Esophagus muscularis mucosa (tissue), 4 donors: ENCODE measurements at regions not wholly inside any gene's neighbourhood (a gene's known extent, or its start where the extent isn't known, plus 50 kb on each side); places are given as distances from the start of the nearest gene placed in this dataset.

Experiments used
- DNase-seq: peaks from one replicate; pipeline ENCODE4 v3.0.0-alpha.2; 2017; ENCODE audit errors: extremely low spot score
- H3K27ac ChIP-seq, 4 donors: fragments of 200-600 bp; sonication (generic); replicated peaks in 1 of 4; 1 replicate in 3 of 4; 2 replicates in 1 of 4; pipeline ENCODE4 v1.5.1; 2016 to 2019; ENCODE audit warnings: mild to moderate bottlenecking in 1 of 4
- H3K27me3 ChIP-seq, 4 donors: fragments of 200-600 bp; sonication (generic); one replicate each; pipeline versions ENCODE4 v1.5.1 to v1.6.0; 2016 to 2019
- H3K36me3 ChIP-seq, 4 donors: fragments of 200-600 bp; sonication (generic); one replicate each; pipeline ENCODE4 v1.5.1; 2016 to 2019
- H3K4me1 ChIP-seq, 4 donors: fragments of 200-600 bp; sonication (generic); one replicate each; pipeline ENCODE4 v1.5.1; 2016 to 2019
- H3K4me3 ChIP-seq, 4 donors: fragments of 200-600 bp; sonication (generic); 1 replicate in 2 of 4; 2 replicates in 2 of 4; pipeline ENCODE4 v1.5.1; 2016 to 2019; ENCODE audit warnings: mild to moderate bottlenecking in 4 of 4, moderate library complexity in 1 of 4
- H3K9me3 ChIP-seq, 4 donors: fragments of 200-600 bp; sonication (generic); 1 replicate in 3 of 4; 2 replicates in 1 of 4; pipeline ENCODE4 v1.5.1; 2016 to 2019
- EP300 ChIP-seq: sonication (generic); formaldehyde crosslinking; IDR thresholded peaks from one replicate; pipeline ENCODE4 v1.6.1; 2017; ENCODE audit warnings: antibody characterized with exemption
- POLR2A ChIP-seq: fragments of 450-650 bp; IDR thresholded peaks from one replicate; pipeline ENCODE4 v1.6.1; 2017; ENCODE audit warnings: antibody characterized with exemption, moderate library complexity, mild to moderate bottlenecking, low read depth
- POLR2AphosphoS5 ChIP-seq, 2 donors: sonication (generic); formaldehyde crosslinking; IDR thresholded peaks; one replicate each; pipeline ENCODE4 v1.6.1; 2017; ENCODE audit warnings: antibody characterized with exemption in 2 of 2
- WGBS: methylation state at CpG from one replicate; pipeline ENCODE4 v1.1.5; 2018; 5-methylcytosine and 5-hydroxymethylcytosine counted together
- intact Hi-C: fragments of 100-400 bp; cut with DNase I; formaldehyde crosslinking; loops from one replicate; pipeline ENCODE4 v1.15.1; 2023
- TF ChIP-seq, protein P1 (sequence below), 3 experiments: fragments of 200-600 bp in 2 of 3; fragments of 450-650 bp in 1 of 3; sonication (generic) in 2 of 3; IDR thresholded peaks; one replicate each; pipeline ENCODE4 v1.5.1; 2017 to 2019; ENCODE audit warnings: antibody characterized with exemption in 3 of 3, mild to moderate bottlenecking in 2 of 3, moderate library complexity in 1 of 3

DNA sequence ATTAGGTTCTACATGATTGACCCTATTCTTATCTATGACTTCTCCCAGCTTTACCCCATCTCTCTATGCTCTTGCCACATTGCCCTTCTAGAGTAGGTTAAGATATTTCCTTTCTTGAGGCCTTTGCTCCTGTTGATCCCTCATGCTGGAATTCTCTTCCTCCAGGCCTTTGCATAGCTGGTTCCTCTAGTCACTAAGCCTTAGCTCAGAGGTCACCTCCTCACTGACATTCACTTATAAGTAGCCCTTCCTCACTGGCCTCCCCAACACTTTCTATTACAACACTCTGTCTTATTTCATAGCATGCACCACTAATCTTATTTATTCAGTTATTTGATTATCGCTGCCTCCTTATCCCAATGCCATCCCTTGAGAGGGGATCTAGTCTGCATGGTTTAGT lies 228.4 kb upstream of the COL8A1 start:
- intact Hi-C loops: no loop called here
- Histone ChIP-seq H3K4me3 (no peak overlapping the region), H3K36me3 (no peaks in the 10 kb centered on the region)

DNA sequence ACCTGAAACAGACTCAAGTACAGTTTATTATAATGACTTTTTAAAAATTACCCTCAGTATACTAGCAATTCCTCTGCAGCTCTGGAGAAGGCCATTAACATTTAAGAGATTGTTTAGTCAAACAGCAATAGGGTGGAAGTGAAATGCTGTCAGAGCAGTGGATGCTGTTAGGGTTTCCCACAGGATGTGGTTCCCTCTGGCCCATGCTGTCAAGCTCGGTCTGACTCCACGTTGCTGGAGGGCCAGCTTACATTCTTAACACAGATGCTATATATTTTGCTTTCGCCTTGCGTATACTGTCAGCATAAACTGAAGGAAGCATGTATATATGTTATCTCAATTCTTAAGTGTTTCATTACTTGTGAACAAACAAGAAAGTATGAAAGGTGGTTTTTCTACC lies 231.1 kb upstream of the COL8A1 start:
- H3K9me3 ChIP-seq: no peaks in the 10 kb centered on the region
- H3K36me3 ChIP-seq: no peaks in the 10 kb centered on the region
- no peaks in the 10 kb centered on the region for H3K27me3 ChIP-seq
- TF ChIP-seq, protein P1, sequence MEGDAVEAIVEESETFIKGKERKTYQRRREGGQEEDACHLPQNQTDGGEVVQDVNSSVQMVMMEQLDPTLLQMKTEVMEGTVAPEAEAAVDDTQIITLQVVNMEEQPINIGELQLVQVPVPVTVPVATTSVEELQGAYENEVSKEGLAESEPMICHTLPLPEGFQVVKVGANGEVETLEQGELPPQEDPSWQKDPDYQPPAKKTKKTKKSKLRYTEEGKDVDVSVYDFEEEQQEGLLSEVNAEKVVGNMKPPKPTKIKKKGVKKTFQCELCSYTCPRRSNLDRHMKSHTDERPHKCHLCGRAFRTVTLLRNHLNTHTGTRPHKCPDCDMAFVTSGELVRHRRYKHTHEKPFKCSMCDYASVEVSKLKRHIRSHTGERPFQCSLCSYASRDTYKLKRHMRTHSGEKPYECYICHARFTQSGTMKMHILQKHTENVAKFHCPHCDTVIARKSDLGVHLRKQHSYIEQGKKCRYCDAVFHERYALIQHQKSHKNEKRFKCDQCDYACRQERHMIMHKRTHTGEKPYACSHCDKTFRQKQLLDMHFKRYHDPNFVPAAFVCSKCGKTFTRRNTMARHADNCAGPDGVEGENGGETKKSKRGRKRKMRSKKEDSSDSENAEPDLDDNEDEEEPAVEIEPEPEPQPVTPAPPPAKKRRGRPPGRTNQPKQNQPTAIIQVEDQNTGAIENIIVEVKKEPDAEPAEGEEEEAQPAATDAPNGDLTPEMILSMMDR (IDR thresholded peaks at IDR 0.05): no peak
- TF ChIP-seq EP300 (no peak), POLR2A (no peak), POLR2AphosphoS5 (IDR thresholded peaks at IDR 0.05) (no peak)
- no peak overlapping the region for H3K4me3 ChIP-seq
- no peak overlapping the region for H3K27ac ChIP-seq
- intact Hi-C loops: no loop called here
- no peaks in the 10 kb centered on the region for H3K4me1 ChIP-seq
- DNase-seq: no peak
- WGBS: 66% methylated on average over 4 of the region's 4 CpGs

More for the DNA sequence above, 228.4 kb upstream of the COL8A1 start:
- Histone ChIP-seq H3K4me1 (no peaks in the 10 kb centered on the region), H3K9me3 (no peaks in the 10 kb centered on the region), H3K27me3 (no peaks in the 10 kb centered on the region), H3K27ac (no peak overlapping the region)
- TF ChIP-seq POLR2AphosphoS5 (IDR thresholded peaks at IDR 0.05): no peak
- TF ChIP-seq POLR2A: no peak
- WGBS: 86% methylated on average over 1 of the region's 1 CpG
- DNase-seq: no peak

DNA sequence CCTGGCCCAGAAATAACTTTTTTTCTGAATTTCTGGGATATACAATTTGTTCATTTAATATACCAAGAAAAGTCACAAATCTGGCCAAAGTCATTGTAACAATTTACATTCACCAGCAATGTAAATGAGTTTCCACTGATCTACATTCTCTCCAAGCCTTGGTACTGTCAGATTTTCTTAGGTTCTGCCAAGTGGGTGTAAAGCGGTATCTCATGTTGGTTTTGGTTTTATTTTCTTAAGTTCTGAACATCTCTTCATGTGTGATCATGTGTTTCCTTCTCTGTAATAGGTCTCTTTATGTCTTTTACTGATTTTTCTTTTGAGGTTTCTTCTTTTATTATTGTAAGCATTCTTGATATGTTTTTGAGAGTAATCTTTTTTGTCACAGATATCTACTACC lies 235.6 kb upstream of the COL8A1 start:
- intact Hi-C loops: no loop called here
- Histone ChIP-seq H3K4me1 (no peaks in the 10 kb centered on the region), H3K4me3 (no peak overlapping the region), H3K36me3 (no peaks in the 10 kb centered on the region), H3K9me3 (peaks cover 0 to 14% (median 5%) of the 10 kb centered on the region in 4 donors), H3K27ac (no peak overlapping the region), H3K27me3 (no peaks in the 10 kb centered on the region)
- 94% methylated on average over 1 of the region's 1 CpG for WGBS
- TF ChIP-seq EP300 (no peak), POLR2A (no peak), POLR2AphosphoS5 (IDR thresholded peaks at IDR 0.05) (no peak)
- TF ChIP-seq, protein P1 (IDR thresholded peaks at IDR 0.05): no peak
- DNase-seq: no peak

DNA sequence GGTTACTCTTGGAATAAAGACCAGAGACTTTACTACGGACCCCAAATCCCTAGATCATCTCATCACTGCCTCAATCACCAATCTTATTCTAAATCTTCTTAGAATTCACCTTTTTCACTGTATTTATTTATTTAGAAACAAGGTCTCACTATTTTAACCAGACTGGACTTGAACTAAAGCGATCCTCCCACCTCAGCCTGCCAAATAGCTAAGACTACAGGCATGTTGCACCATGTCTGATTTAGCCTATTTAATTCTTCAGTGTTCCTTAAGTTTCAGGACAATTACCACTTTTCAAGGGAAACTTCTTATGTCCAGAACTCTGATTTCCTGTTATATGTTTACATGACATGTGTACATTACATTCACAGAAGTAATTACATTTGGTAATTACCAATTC lies 238.0 kb upstream of the COL8A1 start:
- Histone ChIP-seq H3K27me3 (no peaks in the 10 kb centered on the region), H3K27ac (no peak overlapping the region), H3K36me3 (no peaks in the 10 kb centered on the region), H3K4me3 (no peak overlapping the region), H3K4me1 (peaks cover 0 to 4% (median under 1%) of the 10 kb centered on the region in 4 donors), H3K9me3 (peaks cover 0 to 14% (median 5%) of the 10 kb centered on the region in 4 donors)
- no peak for DNase-seq
- WGBS: 83% methylated on average over 2 of the region's 2 CpGs
- intact Hi-C loops: no loop called here
- TF ChIP-seq POLR2AphosphoS5 (IDR thresholded peaks at IDR 0.05) (no peak), EP300 (no peak), POLR2A (no peak)
- TF ChIP-seq, protein P1 (IDR thresholded peaks at IDR 0.05): no peak

DNA sequence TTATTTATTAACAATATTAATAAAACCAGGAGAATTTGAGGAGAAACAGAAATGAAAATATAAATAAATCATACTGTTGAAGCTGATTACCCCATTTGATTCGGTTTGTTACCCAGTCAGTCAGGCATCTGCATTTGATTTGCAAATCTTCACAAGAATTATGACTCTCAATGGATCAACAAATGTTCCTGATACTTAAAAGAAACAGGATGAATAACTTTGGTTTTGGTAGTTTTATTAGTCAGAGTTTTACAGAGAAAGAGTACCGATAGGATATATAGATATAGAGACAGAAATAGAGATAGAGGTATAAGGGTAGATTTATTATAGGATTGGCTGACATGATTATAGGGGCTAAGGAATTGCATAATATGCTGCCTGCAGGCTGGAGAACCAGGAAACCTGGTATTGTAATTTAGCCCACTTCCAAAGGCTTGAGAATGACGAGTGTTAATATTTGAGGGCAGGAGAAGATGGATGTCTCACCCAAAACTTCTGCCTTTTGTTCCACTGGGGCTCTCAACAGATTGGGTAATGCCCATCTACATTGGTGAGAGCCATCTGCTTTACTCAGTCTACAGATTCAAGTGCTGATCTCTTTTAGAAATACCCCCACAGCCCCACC lies 241.6 kb upstream of the COL8A1 start:
- TF ChIP-seq POLR2AphosphoS5 (IDR thresholded peaks at IDR 0.05) (no peak), EP300 (no peak), POLR2A (no peak)
- TF ChIP-seq, protein P1 (IDR thresholded peaks at IDR 0.05): no peak
- Histone ChIP-seq H3K4me3 (no peak overlapping the region), H3K27me3 (no peaks in the 10 kb centered on the region), H3K36me3 (no peaks in the 10 kb centered on the region), H3K27ac (no peak overlapping the region), H3K4me1 (peaks cover 0 to 13% (median 9%) of the 10 kb centered on the region in 4 donors), H3K9me3 (peaks cover 0 to 14% (median 5%) of the 10 kb centered on the region in 4 donors)
- 81% methylated on average over 3 of the region's 3 CpGs for WGBS
- intact Hi-C loops: no loop called here
- no peak for DNase-seq
